A673 (cell line): ENCODE measurements at regions not wholly inside any gene's neighbourhood (a gene's known extent, or its start where the extent isn't known, plus 50 kb on each side); places are given as distances from the start of the nearest gene placed in this dataset.

Source experiments
- BruUV-seq: library from RNA; stranded (reverse); fragments of 400-500 nt; replicated peaks from 2 replicates; lab custom pipeline; 2021; lab: Mats Ljungman, UMichigan
- CTCF ChIA-PET: fragments of 300-600 bp; sonication (Branson Sonifier 250); formaldehyde crosslinking; loops from one replicate; lab custom pipeline; 2022; ENCODE audit warnings: antibody characterized with exemption; lab: Charles Lee
- POLR2A ChIA-PET: fragments of 300-600 bp; sonication (Branson Sonifier 250); formaldehyde crosslinking; loops from one replicate; lab custom pipeline; 2022; ENCODE audit warnings: antibody characterized with exemption; ENCODE audit not compliant: low non-redundant PET; lab: Charles Lee
- DNase-seq: peaks from one replicate; pipeline ENCODE4 v3.0.0-alpha.2; 2015; ENCODE audit warnings: low spot score
- H3K27ac ChIP-seq: fragments of 200-600 bp; sonication (generic); 2 replicates; pipeline ENCODE4 v1.5.1; 2016; ENCODE audit warnings: mixed run types, low read depth, mild to moderate bottlenecking, mixed read lengths, antibody characterized with exemption, low read length; ENCODE audit not compliant: poor library complexity, severe bottlenecking
- H3K27me3 ChIP-seq: fragments of 200-600 bp; sonication (generic); replicated peaks from 2 replicates; pipeline ENCODE4 v1.6.1; 2017; ENCODE audit warnings: mixed run types, low read depth, mild to moderate bottlenecking, mixed read lengths, antibody characterized with exemption, low read length; ENCODE audit not compliant: insufficient read depth, poor library complexity
- H3K36me3 ChIP-seq: fragments of 200-600 bp; sonication (generic); 2 replicates; pipeline ENCODE4 v1.6.1; 2016; ENCODE audit warnings: mixed run types, mild to moderate bottlenecking, mixed read lengths, antibody characterized with exemption, low read length; ENCODE audit not compliant: insufficient read depth, poor library complexity, severe bottlenecking
- H3K4me1 ChIP-seq: fragments of 200-600 bp; sonication (generic); 2 replicates; pipeline ENCODE4 v1.6.1; 2017; ENCODE audit warnings: mixed run types, mild to moderate bottlenecking, mixed read lengths, antibody characterized with exemption, low read length; ENCODE audit not compliant: insufficient read depth, poor library complexity, severe bottlenecking
- H3K4me3 ChIP-seq: fragments of 200-600 bp; sonication (generic); 2 replicates; pipeline ENCODE4 v1.5.1; 2016; ENCODE audit warnings: low read depth, mixed run types, mild to moderate bottlenecking, mixed read lengths, low read length; ENCODE audit not compliant: poor library complexity, severe bottlenecking
- H3K9me3 ChIP-seq: fragments of 200-600 bp; sonication (generic); 2 replicates; pipeline ENCODE4 v1.6.1; 2016; ENCODE audit warnings: mixed run types, low read depth, mild to moderate bottlenecking, mixed read lengths, antibody characterized with exemption, low read length; ENCODE audit not compliant: poor library complexity, severe bottlenecking
- CTCF ChIP-seq: fragments of 300-800, 200-600 bp; sonication (generic); conservative IDR thresholded peaks from 2 replicates; pipeline ENCODE4 v1.5.1; 2017; ENCODE audit warnings: low read depth, mild to moderate bottlenecking, antibody characterized with exemption, low read length, moderate library complexity, mixed read lengths
- EZH2 ChIP-seq: fragments of 200-600 bp; sonication (generic); IDR thresholded peaks from 2 replicates; pipeline ENCODE4 v1.6.1; 2017; ENCODE audit warnings: borderline replicate concordance, low read depth, mild to moderate bottlenecking, mixed read lengths, antibody characterized with exemption, low read length; ENCODE audit not compliant: poor library complexity, severe bottlenecking
- intact Hi-C: fragments of 100-400 bp; cut with micrococcal nuclease; formaldehyde crosslinking; loops from one replicate; pipeline ENCODE4 v1.10.0; 2022; ENCODE audit not compliant: unreplicated experiment

GRCh38 chr13:43992211-43992610 is 112.5 kb downstream of the LACC1 start:
- Histone ChIP-seq H3K4me1 (no peaks in the 10 kb centered on the region), H3K9me3 (no peaks in the 10 kb centered on the region), H3K27ac (no peak overlapping the region), H3K27me3 (no peaks in the 10 kb centered on the region), H3K4me3 (no peak overlapping the region), H3K36me3 (no peaks in the 10 kb centered on the region)
- ChIA-PET CTCF (no interaction called here), POLR2A (no interaction called here)
- intact Hi-C loops: no loop called here
- DNase-seq: no peak
- TF ChIP-seq CTCF (no peak), EZH2 (no peak)
- BruUV-seq: no TSS peak

GRCh38 chr13:43994999-43995859 is 115.5 kb downstream of the LACC1 start:
- Histone ChIP-seq H3K4me1 (no peaks in the 10 kb centered on the region), H3K9me3 (no peaks in the 10 kb centered on the region), H3K27ac (no peak overlapping the region), H3K4me3 (no peak overlapping the region), H3K36me3 (no peaks in the 10 kb centered on the region), H3K27me3 (no peaks in the 10 kb centered on the region)
- CTCF ChIA-PET: no interaction called here
- no peak for DNase-seq
- TF ChIP-seq EZH2 (no peak), CTCF (no peak)
- BruUV-seq: no TSS peak
- POLR2A ChIA-PET: no interaction called here
- intact Hi-C loops: no loop called here

DNA sequence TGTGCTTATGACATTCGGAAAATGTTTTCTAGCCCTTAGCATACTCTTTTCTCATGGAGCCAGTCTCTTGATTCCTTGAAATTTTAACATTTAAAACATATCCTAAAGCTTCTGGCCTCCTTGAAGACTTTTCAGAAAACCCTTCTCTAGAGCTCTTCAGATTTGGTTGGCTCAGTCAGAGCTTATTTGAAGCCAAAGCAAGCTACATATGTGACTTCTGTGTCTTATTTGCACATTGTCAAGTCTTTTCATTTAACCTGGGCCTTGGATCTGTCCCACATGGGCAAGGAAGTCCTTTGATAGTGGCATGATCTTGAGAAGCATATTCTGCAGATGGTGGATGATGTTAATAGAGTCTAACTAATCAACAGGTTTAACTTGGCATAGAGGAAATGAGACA is 116.5 kb downstream of the LACC1 start:
- BruUV-seq: no TSS peak
- H3K4me1 ChIP-seq: no peaks in the 10 kb centered on the region
- no peak for DNase-seq
- no peak overlapping the region for H3K27ac ChIP-seq
- no peaks in the 10 kb centered on the region for H3K9me3 ChIP-seq
- ChIA-PET CTCF (no interaction called here), POLR2A (no interaction called here)
- no peaks in the 10 kb centered on the region for H3K36me3 ChIP-seq
- TF ChIP-seq CTCF (no peak), EZH2 (no peak)
- no peak overlapping the region for H3K4me3 ChIP-seq
- intact Hi-C loops: no loop called here
- no peaks in the 10 kb centered on the region for H3K27me3 ChIP-seq
